NT2/D1 (cell line): ENCODE measurements at regions not wholly inside any gene's neighbourhood (a gene's known extent, or its start where the extent isn't known, plus 50 kb on each side); places are given as distances from the start of the nearest gene placed in this dataset.

ENCODE experiments used
- YY1 ChIP-seq: IDR thresholded peaks from 2 replicates; pipeline ENCODE4 v1.6.1; 2011; ENCODE audit not compliant: insufficient read length, insufficient read depth
- ZNF274 ChIP-seq: IDR thresholded peaks from 2 replicates; pipeline ENCODE4 v1.6.1; 2011; ENCODE audit warnings: mild to moderate bottlenecking, low read depth, low read length

GRCh38 chr10:91071786-91072185, 148.7 kb upstream of the PCGF5 start:
- TF ChIP-seq ZNF274 (no peak), YY1 (no peak)
